T-helper 22 cell (primary cell): ENCODE measurements at regions not wholly inside any gene's neighbourhood (a gene's known extent, or its start where the extent isn't known, plus 50 kb on each side); places are given as distances from the start of the nearest gene placed in this dataset.

ENCODE experiments used
- DNase-seq: peaks from one replicate; pipeline ENCODE4 v3.0.0-alpha.2; 2020; ENCODE audit warnings: low read depth

GRCh38 chr4:36823199-36823967, 421.2 kb upstream of the NWD2 start:
- no peak for DNase-seq

GRCh38 chr4:36824682-36825081, 419.9 kb upstream of the NWD2 start:
- no peak for DNase-seq

- no peak for DNase-seq
These were observed 409.3 kb upstream of the NWD2 start for GRCh38 chr4:36835246-36835645.

- DNase-seq: no peak
These were observed 402.8 kb upstream of the NWD2 start for GRCh38 chr4:36841583-36842326.

- DNase-seq: no peak
These were observed 400.1 kb upstream of the NWD2 start for GRCh38 chr4:36844448-36844847.

GRCh38 chr4:36852856-36853255, 391.7 kb upstream of the NWD2 start:
- DNase-seq: no peak

GRCh38 chr4:36854554-36854953, 390.0 kb upstream of the NWD2 start:
- no peak for DNase-seq

- no peak for DNase-seq
These were observed 380.9 kb upstream of the NWD2 start for GRCh38 chr4:36863601-36864000.

GRCh38 chr4:36870121-36870520, 374.4 kb upstream of the NWD2 start:
- no peak for DNase-seq

GRCh38 chr4:36872679-36873078, 371.9 kb upstream of the NWD2 start:
- no peak for DNase-seq

GRCh38 chr4:36884151-36884550, 360.4 kb upstream of the NWD2 start:
- no peak for DNase-seq

GRCh38 chr4:36891971-36892370, 352.6 kb upstream of the NWD2 start:
- no peak for DNase-seq

GRCh38 chr4:36900446-36900987, 344.0 kb upstream of the NWD2 start:
- no peak for DNase-seq

GRCh38 chr4:36904823-36905222, 339.7 kb upstream of the NWD2 start:
- DNase-seq: no peak

GRCh38 chr4:36914106-36914505, 330.4 kb upstream of the NWD2 start:
- no peak for DNase-seq

GRCh38 chr4:36915717-36916116, 328.8 kb upstream of the NWD2 start:
- no peak for DNase-seq

GRCh38 chr4:36917413-36917812, 327.1 kb upstream of the NWD2 start:
- no peak for DNase-seq

GRCh38 chr4:36919721-36920120, 324.8 kb upstream of the NWD2 start:
- no peak for DNase-seq

GRCh38 chr4:36921476-36922216, 322.9 kb upstream of the NWD2 start:
- DNase-seq: no peak

- no peak for DNase-seq
These were observed 313.9 kb upstream of the NWD2 start for GRCh38 chr4:36930562-36931111.

GRCh38 chr4:36944232-36944631, 300.3 kb upstream of the NWD2 start:
- DNase-seq: no peak

- no peak for DNase-seq
These were observed 283.1 kb upstream of the NWD2 start for GRCh38 chr4:36961420-36961819.
